ENCODE measurements at regions not wholly inside any gene's neighbourhood (a gene's known extent, or its start where the extent isn't known, plus 50 kb on each side); places are given as distances from the start of the nearest gene placed in this dataset.

- TF ChIP-seq DPF2 (IDR thresholded peaks at IDR 0.05): no peak
- TF ChIP-seq RFX5 (IDR thresholded peaks at IDR 0.05; ENCODE audit: low read depth, low read length): no peak
- no peak for TF ChIP-seq SKIL (IDR thresholded peaks at IDR 0.05; ENCODE audit: low read depth, poor library complexity, severe bottlenecking)
- TF ChIP-seq FOXM1 (IDR thresholded peaks at IDR 0.05; ENCODE audit: low read depth, low read length): no peak
- TF ChIP-seq CTCF (IDR thresholded peaks at IDR 0.05 in 2 of 3, conservative IDR thresholded peaks at IDR 0.05 in 1 of 3; ENCODE audit: control insufficient read depth in 2 of 3, extremely low read depth in 1 of 3, insufficient read depth in 1 of 3, low read depth in 3 of 3, low read length in 3 of 3): no peak
- no peak for TF ChIP-seq MXI1 (IDR thresholded peaks at IDR 0.05; ENCODE audit: low read depth, low read length)
- no peak for TF ChIP-seq BACH1 (IDR thresholded peaks at IDR 0.05; ENCODE audit: borderline replicate concordance)
- TF ChIP-seq TARDBP (IDR thresholded peaks at IDR 0.05; ENCODE audit: borderline replicate concordance): no peak
- TF ChIP-seq ZZZ3 (IDR thresholded peaks at IDR 0.05; ENCODE audit: control insufficient read depth, insufficient read length, low read depth): no peak
- TF ChIP-seq EGR1 (IDR thresholded peaks at IDR 0.05; ENCODE audit: borderline replicate concordance in 1 of 2, low read depth in 2 of 2, low read length in 2 of 2): no peak
- TF ChIP-seq ATF3 (IDR thresholded peaks at IDR 0.05; ENCODE audit: borderline replicate concordance, extremely low read depth, low read depth, low read length): no peak
- TF ChIP-seq NFIC (IDR thresholded peaks at IDR 0.05; ENCODE audit: low read depth, low read length): no peak
Measured at GRCh38 chr20:57762531-57763234, 52.9 kb upstream of the PMEPA1 start.

Measured in GM12878 (cell line).